T-helper 1 cell treated with Interleukin-12 subunit alpha and Interleukin-12 subunit beta and Interleukin-4 antibody, amounts not matched to agents 30 ng/mL and 1 ng/mL, for 36 hours (primary cell): ENCODE measurements at regions not wholly inside any gene's neighbourhood (a gene's known extent, or its start where the extent isn't known, plus 50 kb on each side); places are given as distances from the start of the nearest gene placed in this dataset.

Experiments
- intact Hi-C: fragments of 100-400 bp; cut with micrococcal nuclease; formaldehyde crosslinking; loops from one replicate; pipeline ENCODE4 v1.15.1; 2024

- intact Hi-C loops = no loop called here
Observed at GRCh38 chr4:127182687-127183086, 450.1 kb upstream of the INTU start.

- intact Hi-C loops = no loop called here
Observed at GRCh38 chr4:127188847-127189246, 443.9 kb upstream of the INTU start.

GRCh38 chr4:127194281-127194680, 438.5 kb upstream of the INTU start:
- intact Hi-C loops = no loop called here

GRCh38 chr4:127196655-127197352, 436.0 kb upstream of the INTU start:
- intact Hi-C loops = no loop called here

- intact Hi-C loops = no loop called here
Observed at GRCh38 chr4:127203562-127204200, 429.1 kb upstream of the INTU start.

- intact Hi-C loops = no loop called here
Observed at GRCh38 chr4:127204322-127204721, 428.4 kb upstream of the INTU start.

GRCh38 chr4:127209580-127210095, 423.1 kb upstream of the INTU start:
- intact Hi-C loops = no loop called here

- intact Hi-C loops = no loop called here
Observed at GRCh38 chr4:127210893-127211649, 421.7 kb upstream of the INTU start.

GRCh38 chr4:127211650-127212560, 420.9 kb upstream of the INTU start:
- intact Hi-C loops = no loop called here

GRCh38 chr4:127212701-127213100, 420.1 kb upstream of the INTU start:
- intact Hi-C loops = no loop called here

- intact Hi-C loops = no loop called here
Observed at GRCh38 chr4:127214016-127214415, 418.7 kb upstream of the INTU start.

GRCh38 chr4:127214931-127215330, 417.8 kb upstream of the INTU start:
- intact Hi-C loops = no loop called here

GRCh38 chr4:127217586-127218229, 415.0 kb upstream of the INTU start:
- intact Hi-C loops = no loop called here

- intact Hi-C loops = no loop called here
Observed at GRCh38 chr4:127219232-127219631, 413.5 kb upstream of the INTU start.

GRCh38 chr4:127224556-127224955, 408.2 kb upstream of the INTU start:
- intact Hi-C loops = no loop called here

- intact Hi-C loops = no loop called here
Observed at GRCh38 chr4:127229855-127230608, 402.7 kb upstream of the INTU start.

- intact Hi-C loops = no loop called here
Observed at GRCh38 chr4:127236889-127237288, 395.9 kb upstream of the INTU start.

- intact Hi-C loops = no loop called here
Observed at GRCh38 chr4:127237581-127237980, 395.2 kb upstream of the INTU start.

GRCh38 chr4:127238956-127239475, 393.7 kb upstream of the INTU start:
- intact Hi-C loops = no loop called here
